ENCODE measurements at regions not wholly inside any gene's neighbourhood (a gene's known extent, or its start where the extent isn't known, plus 50 kb on each side); places are given as distances from the start of the nearest gene placed in this dataset.

DNA sequence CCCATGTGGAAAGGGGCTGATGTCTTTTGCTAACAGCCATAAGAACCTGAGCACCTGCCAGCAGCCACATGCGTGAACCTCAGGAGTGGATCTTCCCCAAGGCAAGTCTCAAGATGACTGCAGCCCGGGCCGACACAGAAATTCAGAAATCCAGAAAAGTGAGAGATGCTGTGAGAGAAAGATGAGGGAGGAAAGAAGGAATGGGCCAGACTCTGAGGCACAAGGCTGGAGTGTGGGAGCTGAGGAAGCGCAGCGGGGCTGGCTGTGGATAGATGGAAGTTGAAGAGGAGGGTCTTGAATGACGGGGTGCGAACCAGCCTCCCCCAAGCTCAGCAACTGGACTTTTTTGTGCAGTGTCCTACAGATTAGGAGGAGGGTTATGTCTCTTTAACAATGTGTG is 337.8 kb downstream of the GADD45G start:
- Histone ChIP-seq H3K4me3 (no peak overlapping the region), H3K4me1 (ENCODE audit: low read depth) (no peaks in the 10 kb centered on the region), H3K36me3 (ENCODE audit: low read depth) (no peaks in the 10 kb centered on the region), H3K9me3 (no peaks in the 10 kb centered on the region)
- DNase-seq (no peak), ATAC-seq (no peak)
- intact Hi-C loops (cut with DNase I, micrococcal nuclease): no loop called here
- no peak for TF ChIP-seq CTCF (IDR thresholded peaks at IDR 0.05)

- intact Hi-C loops (cut with DNase I, micrococcal nuclease): no loop called here
- DNase-seq: no peak
- ATAC-seq: no peak
- no peak for TF ChIP-seq CTCF (IDR thresholded peaks at IDR 0.05)
- no peaks in the 10 kb centered on the region for H3K36me3 ChIP-seq (ENCODE audit: low read depth)
- H3K4me3 ChIP-seq: no peak overlapping the region
- H3K4me1 ChIP-seq (ENCODE audit: low read depth): no peaks in the 10 kb centered on the region
- H3K9me3 ChIP-seq: no peaks in the 10 kb centered on the region
Observed at GRCh38 chr9:89943309-89943708, 338.5 kb downstream of the GADD45G start.

GRCh38 chr9:89943728-89944127 is 338.9 kb downstream of the GADD45G start:
- intact Hi-C loops (cut with DNase I, micrococcal nuclease): no loop called here
- ATAC-seq (no peak), DNase-seq (no peak)
- no peaks in the 10 kb centered on the region for H3K4me1 ChIP-seq (ENCODE audit: low read depth)
- H3K4me3 ChIP-seq: no peak overlapping the region
- H3K9me3 ChIP-seq: no peaks in the 10 kb centered on the region
- H3K36me3 ChIP-seq (ENCODE audit: low read depth): no peaks in the 10 kb centered on the region
- no peak for TF ChIP-seq CTCF (IDR thresholded peaks at IDR 0.05)

- Histone ChIP-seq H3K4me1 (ENCODE audit: low read depth) (no peaks in the 10 kb centered on the region), H3K4me3 (no peak overlapping the region), H3K36me3 (ENCODE audit: low read depth) (no peaks in the 10 kb centered on the region), H3K9me3 (no peaks in the 10 kb centered on the region)
- intact Hi-C loops (cut with DNase I, micrococcal nuclease): no loop called here
- no peak for TF ChIP-seq CTCF (IDR thresholded peaks at IDR 0.05)
- DNase-seq: no peak
- ATAC-seq: no peak
Observed at GRCh38 chr9:89945133-89945532, 340.3 kb downstream of the GADD45G start.

DNA sequence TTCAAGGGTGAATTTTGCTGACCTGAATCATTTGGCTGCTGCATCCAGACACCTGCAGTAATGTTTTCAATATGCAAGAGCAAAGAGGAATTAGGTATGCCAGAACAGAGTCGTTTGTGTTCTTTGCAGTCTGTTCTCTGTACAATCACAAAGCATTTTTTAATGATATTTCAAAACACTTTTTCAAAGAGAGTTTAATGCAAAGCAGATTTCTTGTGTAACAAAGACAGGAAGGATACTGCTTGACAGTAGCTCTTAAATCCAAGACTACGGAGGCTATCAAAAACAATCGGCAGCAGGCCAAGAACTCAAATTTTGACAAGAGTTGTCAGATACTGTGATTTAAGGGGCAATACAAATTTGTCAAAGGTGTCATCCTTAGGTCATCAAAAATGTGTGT is 341.9 kb downstream of the GADD45G start:
- no peaks in the 10 kb centered on the region for H3K4me1 ChIP-seq (ENCODE audit: low read depth)
- no peaks in the 10 kb centered on the region for H3K9me3 ChIP-seq
- ATAC-seq: no peak
- H3K36me3 ChIP-seq (ENCODE audit: low read depth): no peaks in the 10 kb centered on the region
- DNase-seq: no peak
- no peak overlapping the region for H3K4me3 ChIP-seq
- TF ChIP-seq CTCF (IDR thresholded peaks at IDR 0.05): no peak
- intact Hi-C loops (cut with DNase I, micrococcal nuclease): no loop called here

GRCh38 chr9:89949111-89949510 is 344.3 kb downstream of the GADD45G start:
- Histone ChIP-seq H3K4me1 (ENCODE audit: low read depth) (no peaks in the 10 kb centered on the region), H3K36me3 (ENCODE audit: low read depth) (no peaks in the 10 kb centered on the region), H3K4me3 (no peak overlapping the region), H3K9me3 (no peaks in the 10 kb centered on the region)
- intact Hi-C loops (cut with DNase I, micrococcal nuclease): no loop called here
- ATAC-seq (no peak), DNase-seq (no peak)
- no peak for TF ChIP-seq CTCF (IDR thresholded peaks at IDR 0.05)
